ENCODE measurements at regions not wholly inside any gene's neighbourhood (a gene's known extent, or its start where the extent isn't known, plus 50 kb on each side); places are given as distances from the start of the nearest gene placed in this dataset.

DNA sequence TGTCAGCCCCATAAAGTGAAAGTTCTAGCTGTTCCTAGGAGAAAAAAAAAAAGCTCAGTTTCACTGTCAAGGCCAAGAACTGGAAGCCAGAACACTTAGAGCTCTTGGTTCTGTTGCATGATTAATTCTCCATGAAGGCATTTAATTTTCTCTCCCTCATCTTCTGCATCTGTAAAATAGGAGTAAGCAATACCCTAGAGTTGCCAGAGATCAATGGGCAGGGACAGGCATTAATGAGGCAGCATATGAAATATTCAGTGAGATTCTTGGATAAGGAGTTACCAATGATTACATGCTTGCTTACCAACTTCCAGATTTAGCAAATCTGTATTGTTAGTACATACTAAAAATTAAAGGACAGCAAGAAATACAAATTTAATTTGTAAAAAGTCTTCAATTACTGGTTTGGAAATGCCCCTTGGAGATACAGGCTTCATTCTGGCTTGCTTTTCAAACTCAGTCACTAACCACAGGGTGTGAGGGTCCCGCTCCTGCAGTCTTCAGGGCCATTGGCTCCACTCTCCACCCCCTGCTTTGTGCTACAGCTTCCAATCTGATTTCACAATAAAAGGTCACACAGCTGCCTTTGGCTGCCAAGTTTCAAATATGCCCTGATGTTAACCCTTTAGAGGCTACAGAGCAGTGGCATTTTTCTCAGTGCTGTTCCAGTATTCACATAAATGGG is 624.6 kb downstream of the BNC2 start:
- Histone ChIP-seq H3K4me3 (no peak overlapping the region), H3K27me3 (no peaks in the 10 kb centered on the region), H3K9ac (ENCODE audit: low read depth in 2 of 2, low read length in 2 of 2) (no peak overlapping the region), H3K36me3 (no peaks in the 10 kb centered on the region), H3K27ac (no peak overlapping the region), H3K9me3 (no peaks in the 10 kb centered on the region), H3K4me1 (no peaks in the 10 kb centered on the region)
- intact Hi-C loops (cut with DNase I) = no loop called here
- no peak for DNase-seq
- TF ChIP-seq, protein P1, sequence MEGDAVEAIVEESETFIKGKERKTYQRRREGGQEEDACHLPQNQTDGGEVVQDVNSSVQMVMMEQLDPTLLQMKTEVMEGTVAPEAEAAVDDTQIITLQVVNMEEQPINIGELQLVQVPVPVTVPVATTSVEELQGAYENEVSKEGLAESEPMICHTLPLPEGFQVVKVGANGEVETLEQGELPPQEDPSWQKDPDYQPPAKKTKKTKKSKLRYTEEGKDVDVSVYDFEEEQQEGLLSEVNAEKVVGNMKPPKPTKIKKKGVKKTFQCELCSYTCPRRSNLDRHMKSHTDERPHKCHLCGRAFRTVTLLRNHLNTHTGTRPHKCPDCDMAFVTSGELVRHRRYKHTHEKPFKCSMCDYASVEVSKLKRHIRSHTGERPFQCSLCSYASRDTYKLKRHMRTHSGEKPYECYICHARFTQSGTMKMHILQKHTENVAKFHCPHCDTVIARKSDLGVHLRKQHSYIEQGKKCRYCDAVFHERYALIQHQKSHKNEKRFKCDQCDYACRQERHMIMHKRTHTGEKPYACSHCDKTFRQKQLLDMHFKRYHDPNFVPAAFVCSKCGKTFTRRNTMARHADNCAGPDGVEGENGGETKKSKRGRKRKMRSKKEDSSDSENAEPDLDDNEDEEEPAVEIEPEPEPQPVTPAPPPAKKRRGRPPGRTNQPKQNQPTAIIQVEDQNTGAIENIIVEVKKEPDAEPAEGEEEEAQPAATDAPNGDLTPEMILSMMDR (IDR thresholded peaks at IDR 0.05) = no peak

DNA sequence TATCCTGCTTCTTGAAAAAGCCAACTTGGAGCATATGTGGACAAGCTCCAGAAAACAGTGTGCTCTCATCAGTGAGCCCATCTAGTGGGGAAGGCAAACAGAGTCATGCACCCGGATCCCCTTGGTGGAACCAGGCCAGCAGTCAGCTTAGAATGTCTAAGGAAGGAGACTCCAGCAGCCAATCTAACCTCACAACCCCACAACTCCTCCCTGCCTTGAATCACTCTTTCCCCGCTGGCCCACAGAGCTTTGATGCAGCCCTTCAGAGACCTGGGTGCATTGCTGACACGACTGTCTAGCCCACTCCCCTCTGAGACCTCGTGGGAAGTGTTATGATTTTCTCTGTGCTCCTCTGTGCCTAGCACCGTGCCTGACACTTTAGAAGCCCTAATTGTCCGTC is 623.7 kb downstream of the BNC2 start:
- Histone ChIP-seq H3K4me3 (no peak overlapping the region), H3K36me3 (no peaks in the 10 kb centered on the region), H3K27ac (no peak overlapping the region), H3K27me3 (no peaks in the 10 kb centered on the region), H3K9me3 (no peaks in the 10 kb centered on the region), H3K4me1 (no peaks in the 10 kb centered on the region), H3K9ac (ENCODE audit: low read depth in 2 of 2, low read length in 2 of 2) (no peak overlapping the region)
- intact Hi-C loops (cut with DNase I) = no loop called here
- TF ChIP-seq, protein P1 (IDR thresholded peaks at IDR 0.05) = no peak
- DNase-seq = no peak

DNA sequence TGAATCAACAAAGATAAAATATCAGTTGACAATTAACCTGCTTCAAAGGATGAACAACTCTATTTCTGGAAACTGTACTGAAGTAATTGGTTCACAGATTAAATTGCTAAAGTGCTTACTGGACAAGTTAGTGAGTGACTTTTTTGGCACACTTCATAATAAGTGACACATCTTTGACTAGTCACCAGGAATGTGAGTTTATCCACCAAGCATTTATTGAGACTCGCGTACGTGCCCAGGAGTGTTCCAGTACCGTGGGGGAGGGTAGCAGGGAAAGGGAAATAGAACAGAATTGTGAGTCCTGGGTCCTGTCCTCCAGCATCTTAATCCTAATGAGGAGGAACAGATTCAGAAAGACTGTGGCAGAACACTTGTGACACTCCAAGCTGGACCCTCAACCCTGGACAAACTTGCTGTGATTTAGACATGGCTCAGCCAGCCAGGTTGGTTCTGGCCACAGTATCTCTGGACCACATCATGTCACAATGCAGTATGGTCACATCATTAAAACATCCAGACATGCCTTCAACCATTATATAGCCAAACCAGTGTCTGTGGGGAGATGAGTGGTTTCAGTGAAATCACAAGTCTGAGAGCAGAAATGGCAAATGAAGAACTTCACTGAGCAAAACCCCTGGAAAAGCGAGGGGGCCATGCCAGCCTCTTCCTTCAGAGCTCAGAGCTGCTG is 623.1 kb downstream of the BNC2 start:
- Histone ChIP-seq H3K27me3 (no peaks in the 10 kb centered on the region), H3K4me3 (no peak overlapping the region), H3K36me3 (no peaks in the 10 kb centered on the region), H3K27ac (no peak overlapping the region), H3K9ac (ENCODE audit: low read depth in 2 of 2, low read length in 2 of 2) (no peak overlapping the region), H3K4me1 (no peaks in the 10 kb centered on the region), H3K9me3 (no peaks in the 10 kb centered on the region)
- TF ChIP-seq, protein P1 (IDR thresholded peaks at IDR 0.05) = no peak
- no peak for DNase-seq
- intact Hi-C loops (cut with DNase I) = no loop called here

DNA sequence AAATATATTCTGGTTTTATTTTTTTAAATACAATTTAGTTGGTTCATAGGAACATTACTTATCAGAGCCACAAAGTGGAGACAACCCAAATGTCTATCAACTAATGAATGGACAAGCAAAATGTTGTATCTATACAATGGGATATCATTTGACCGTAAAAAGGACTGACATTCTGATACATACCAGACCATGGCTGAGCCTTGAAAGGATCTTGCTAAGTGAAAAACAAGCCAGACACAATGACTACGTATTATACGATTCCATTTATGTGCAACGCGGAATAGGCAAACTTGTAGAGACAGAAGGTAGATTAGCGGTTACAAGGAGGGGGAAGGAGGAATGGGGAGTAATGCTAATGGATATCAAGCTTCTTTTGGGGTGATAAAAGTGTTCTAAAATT is 621.6 kb downstream of the BNC2 start:
- H3K4me3 ChIP-seq = no peak overlapping the region
- TF ChIP-seq, protein P1 (IDR thresholded peaks at IDR 0.05) = no peak
- no peak for DNase-seq
- no peaks in the 10 kb centered on the region for H3K9me3 ChIP-seq
- intact Hi-C loops (cut with DNase I) = no loop called here
- H3K27ac ChIP-seq = no peak overlapping the region
- no peaks in the 10 kb centered on the region for H3K27me3 ChIP-seq
- no peaks in the 10 kb centered on the region for H3K4me1 ChIP-seq
- H3K9ac ChIP-seq (ENCODE audit: low read depth in 2 of 2, low read length in 2 of 2) = no peak overlapping the region
- H3K36me3 ChIP-seq = no peaks in the 10 kb centered on the region

DNA sequence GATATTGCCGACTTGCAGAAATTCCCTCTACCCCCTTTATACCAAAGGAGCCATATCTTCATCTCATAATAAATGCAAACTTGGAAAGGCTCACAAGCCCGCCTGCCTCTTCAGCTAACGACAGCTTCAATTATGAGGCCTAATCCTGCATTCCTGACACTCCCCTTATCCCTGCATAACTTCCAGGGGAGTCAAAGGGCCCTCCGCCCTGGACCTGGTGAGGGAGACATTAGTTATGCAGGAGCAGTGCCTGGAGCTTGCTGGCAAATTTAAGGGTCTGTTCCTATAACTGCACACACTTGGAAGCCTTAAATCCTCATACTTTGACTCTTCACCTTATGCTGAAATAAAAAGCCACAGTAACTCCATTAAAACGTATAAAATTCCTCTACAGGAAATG is 617.9 kb downstream of the BNC2 start:
- intact Hi-C loops (cut with DNase I) = no loop called here
- Histone ChIP-seq H3K4me1 (no peaks in the 10 kb centered on the region), H3K27me3 (no peaks in the 10 kb centered on the region), H3K36me3 (no peaks in the 10 kb centered on the region), H3K4me3 (no peak overlapping the region), H3K9ac (ENCODE audit: low read depth in 2 of 2, low read length in 2 of 2) (no peak overlapping the region), H3K27ac (no peak overlapping the region), H3K9me3 (no peaks in the 10 kb centered on the region)
- DNase-seq = no peak
- TF ChIP-seq, protein P1 (IDR thresholded peaks at IDR 0.05) = no peak
